HL-60 (cell line): ENCODE measurements at regions not wholly inside any gene's neighbourhood (a gene's known extent, or its start where the extent isn't known, plus 50 kb on each side); places are given as distances from the start of the nearest gene placed in this dataset.

Source experiments
- DNase-seq, 2 experiments: peaks; one replicate each; pipeline ENCODE4 v3.0.0-alpha.2; 2010 to 2020; ENCODE audit warnings: low read depth in 1 of 2, low spot score in 1 of 2
- H3K27ac ChIP-seq: fragments of 250-450 bp; sonication (Bioruptor Pico); replicated peaks from 2 replicates; pipeline ENCODE4 v1.5.1; 2020; ENCODE audit warnings: mild to moderate bottlenecking, moderate library complexity
- H3K27me3 ChIP-seq: fragments of 250-450 bp; sonication (Bioruptor Pico); 2 replicates; pipeline ENCODE4 v1.5.1; 2021; ENCODE audit warnings: mild to moderate bottlenecking, moderate library complexity; ENCODE audit not compliant: insufficient read depth, poor library complexity, severe bottlenecking
- H3K4me3 ChIP-seq: replicated peaks from 2 replicates; pipeline ENCODE4 v1.5.1; 2011; ENCODE audit warnings: mild to moderate bottlenecking, control low read depth, low read length; ENCODE audit not compliant: insufficient read depth
- GABPA ChIP-seq: IDR thresholded peaks from 2 replicates; pipeline ENCODE4 v1.6.1; 2012; ENCODE audit warnings: low read depth
- POLR2AphosphoS5 ChIP-seq: IDR thresholded peaks from 2 replicates; pipeline ENCODE4 v1.6.1; 2012; ENCODE audit warnings: low read depth
- SPI1 ChIP-seq: IDR thresholded peaks from 2 replicates; pipeline ENCODE4 v1.6.1; 2012; ENCODE audit warnings: low read depth, mild to moderate bottlenecking, borderline replicate concordance
- TF ChIP-seq, protein P1 (sequence below): IDR thresholded peaks from 2 replicates; pipeline ENCODE4 v1.6.1; 2012; ENCODE audit warnings: low read depth; ENCODE audit not compliant: insufficient replicate concordance
- TF ChIP-seq, protein P2 (sequence below): IDR thresholded peaks from one replicate; pipeline ENCODE4 v1.5.1; 2011; ENCODE audit warnings: low read length, control low read depth, inconsistent platforms; ENCODE audit not compliant: insufficient read depth

DNA sequence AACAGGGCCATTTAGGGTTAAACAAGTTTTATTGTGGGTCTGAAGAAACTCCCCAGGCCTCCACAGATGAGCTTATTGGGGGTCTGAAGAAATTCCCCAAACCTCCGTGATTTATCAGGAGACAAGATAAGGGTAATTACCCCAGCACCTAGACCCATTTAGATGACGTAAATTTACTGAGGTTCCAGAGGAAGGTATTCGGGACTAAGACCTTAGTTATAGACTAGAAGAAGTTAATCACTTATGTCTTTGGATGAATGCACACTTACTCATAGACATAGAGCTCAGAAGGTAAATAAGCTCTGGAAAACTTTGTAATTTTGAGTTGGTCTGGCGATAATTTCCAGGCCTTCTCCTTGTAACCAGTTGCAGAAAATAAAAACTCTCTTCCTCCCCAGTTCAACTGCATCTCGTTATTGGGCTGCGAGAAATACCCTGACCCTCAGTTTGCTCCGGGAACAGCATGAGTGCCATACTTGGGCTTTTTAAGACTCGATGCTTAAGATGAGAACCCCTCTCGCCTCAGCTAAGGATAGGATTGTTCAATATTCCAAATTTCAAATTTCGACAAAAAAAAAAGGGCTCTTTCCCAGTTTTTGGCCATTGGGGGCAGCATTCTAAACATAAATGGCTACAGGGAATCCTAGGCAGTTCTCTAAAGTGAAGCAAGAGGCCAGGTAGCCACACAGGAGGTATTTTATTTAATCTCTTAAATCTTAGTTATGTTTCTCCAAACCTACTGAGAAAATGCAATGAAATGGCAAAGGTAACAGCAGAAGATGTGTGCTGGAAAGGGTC lies 74.7 kb upstream of the PFKP start:
- H3K4me3 ChIP-seq, result no peak overlapping the region
- DNase-seq, result no peak
- no peak overlapping the region for H3K27ac ChIP-seq
- no peak for TF ChIP-seq SPI1
- no peak for TF ChIP-seq POLR2AphosphoS5
- no peak for TF ChIP-seq GABPA
- TF ChIP-seq, protein P1, sequence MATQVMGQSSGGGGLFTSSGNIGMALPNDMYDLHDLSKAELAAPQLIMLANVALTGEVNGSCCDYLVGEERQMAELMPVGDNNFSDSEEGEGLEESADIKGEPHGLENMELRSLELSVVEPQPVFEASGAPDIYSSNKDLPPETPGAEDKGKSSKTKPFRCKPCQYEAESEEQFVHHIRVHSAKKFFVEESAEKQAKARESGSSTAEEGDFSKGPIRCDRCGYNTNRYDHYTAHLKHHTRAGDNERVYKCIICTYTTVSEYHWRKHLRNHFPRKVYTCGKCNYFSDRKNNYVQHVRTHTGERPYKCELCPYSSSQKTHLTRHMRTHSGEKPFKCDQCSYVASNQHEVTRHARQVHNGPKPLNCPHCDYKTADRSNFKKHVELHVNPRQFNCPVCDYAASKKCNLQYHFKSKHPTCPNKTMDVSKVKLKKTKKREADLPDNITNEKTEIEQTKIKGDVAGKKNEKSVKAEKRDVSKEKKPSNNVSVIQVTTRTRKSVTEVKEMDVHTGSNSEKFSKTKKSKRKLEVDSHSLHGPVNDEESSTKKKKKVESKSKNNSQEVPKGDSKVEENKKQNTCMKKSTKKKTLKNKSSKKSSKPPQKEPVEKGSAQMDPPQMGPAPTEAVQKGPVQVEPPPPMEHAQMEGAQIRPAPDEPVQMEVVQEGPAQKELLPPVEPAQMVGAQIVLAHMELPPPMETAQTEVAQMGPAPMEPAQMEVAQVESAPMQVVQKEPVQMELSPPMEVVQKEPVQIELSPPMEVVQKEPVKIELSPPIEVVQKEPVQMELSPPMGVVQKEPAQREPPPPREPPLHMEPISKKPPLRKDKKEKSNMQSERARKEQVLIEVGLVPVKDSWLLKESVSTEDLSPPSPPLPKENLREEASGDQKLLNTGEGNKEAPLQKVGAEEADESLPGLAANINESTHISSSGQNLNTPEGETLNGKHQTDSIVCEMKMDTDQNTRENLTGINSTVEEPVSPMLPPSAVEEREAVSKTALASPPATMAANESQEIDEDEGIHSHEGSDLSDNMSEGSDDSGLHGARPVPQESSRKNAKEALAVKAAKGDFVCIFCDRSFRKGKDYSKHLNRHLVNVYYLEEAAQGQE, result no peak
- TF ChIP-seq, protein P2, sequence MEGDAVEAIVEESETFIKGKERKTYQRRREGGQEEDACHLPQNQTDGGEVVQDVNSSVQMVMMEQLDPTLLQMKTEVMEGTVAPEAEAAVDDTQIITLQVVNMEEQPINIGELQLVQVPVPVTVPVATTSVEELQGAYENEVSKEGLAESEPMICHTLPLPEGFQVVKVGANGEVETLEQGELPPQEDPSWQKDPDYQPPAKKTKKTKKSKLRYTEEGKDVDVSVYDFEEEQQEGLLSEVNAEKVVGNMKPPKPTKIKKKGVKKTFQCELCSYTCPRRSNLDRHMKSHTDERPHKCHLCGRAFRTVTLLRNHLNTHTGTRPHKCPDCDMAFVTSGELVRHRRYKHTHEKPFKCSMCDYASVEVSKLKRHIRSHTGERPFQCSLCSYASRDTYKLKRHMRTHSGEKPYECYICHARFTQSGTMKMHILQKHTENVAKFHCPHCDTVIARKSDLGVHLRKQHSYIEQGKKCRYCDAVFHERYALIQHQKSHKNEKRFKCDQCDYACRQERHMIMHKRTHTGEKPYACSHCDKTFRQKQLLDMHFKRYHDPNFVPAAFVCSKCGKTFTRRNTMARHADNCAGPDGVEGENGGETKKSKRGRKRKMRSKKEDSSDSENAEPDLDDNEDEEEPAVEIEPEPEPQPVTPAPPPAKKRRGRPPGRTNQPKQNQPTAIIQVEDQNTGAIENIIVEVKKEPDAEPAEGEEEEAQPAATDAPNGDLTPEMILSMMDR, result no peak
- H3K27me3 ChIP-seq, result no peaks in the 10 kb centered on the region

DNA sequence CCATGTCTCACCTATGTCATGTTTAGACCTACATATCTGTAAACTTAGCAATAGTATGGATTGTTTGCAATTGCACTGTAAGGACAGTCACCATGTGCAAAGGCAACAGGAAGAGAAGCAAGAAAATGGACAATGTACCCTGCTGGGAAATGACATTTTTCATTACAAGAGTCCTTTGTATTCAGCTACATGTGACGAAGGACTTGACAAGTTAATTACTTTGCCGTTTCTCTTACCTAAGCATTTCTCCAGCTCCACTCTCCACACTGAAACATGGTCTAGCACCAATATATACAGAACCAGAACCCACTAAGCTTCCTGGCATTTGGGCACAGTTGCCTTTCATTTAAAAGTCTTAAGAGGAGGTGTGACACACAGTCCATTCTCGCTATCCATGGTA lies 76.6 kb upstream of the PFKP start:
- H3K27ac ChIP-seq, result no peak overlapping the region
- H3K4me3 ChIP-seq, result no peak overlapping the region
- no peak for DNase-seq
- TF ChIP-seq, protein P2, result no peak
- TF ChIP-seq, protein P1, result no peak
- no peak for TF ChIP-seq SPI1
- TF ChIP-seq POLR2AphosphoS5, result no peak
- no peaks in the 10 kb centered on the region for H3K27me3 ChIP-seq

DNA sequence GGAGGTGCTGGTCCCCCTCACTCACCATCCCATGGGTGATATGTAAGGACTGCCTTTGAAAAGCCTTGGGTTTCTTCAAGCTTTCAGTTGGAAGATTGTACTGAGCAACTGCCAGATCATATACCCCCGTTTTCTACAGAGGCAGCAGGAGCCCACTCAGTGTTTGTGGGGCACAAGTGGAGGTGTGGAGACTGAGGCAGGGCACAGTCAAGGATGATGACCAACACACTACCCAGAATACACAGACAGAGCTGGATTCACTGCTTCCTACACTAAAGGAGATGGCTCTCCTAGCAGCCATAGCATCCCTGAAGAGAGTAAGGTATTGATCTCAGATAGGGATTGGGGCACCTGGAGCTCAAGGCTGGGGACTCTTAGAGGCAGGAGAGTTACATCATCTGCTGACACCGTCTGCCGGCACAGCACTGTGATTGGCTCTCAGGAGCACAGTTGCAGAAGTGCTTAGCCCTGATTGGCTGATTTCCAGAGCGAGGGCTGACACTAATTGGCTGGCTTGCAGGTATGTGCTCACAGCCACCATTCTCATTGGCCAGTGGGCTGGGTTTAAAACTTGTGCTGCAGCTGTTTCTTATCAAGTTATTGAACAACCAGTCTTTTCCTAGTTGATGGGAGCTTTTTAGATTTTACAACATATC lies 77.9 kb upstream of the PFKP start:
- Histone ChIP-seq H3K4me3 (no peak overlapping the region), H3K27ac (no peak overlapping the region), H3K27me3 (no peaks in the 10 kb centered on the region)
- no peak for DNase-seq
- TF ChIP-seq POLR2AphosphoS5 (no peak), GABPA (no peak)
- TF ChIP-seq, protein P2, result no peak
